ENCODE measurements at regions not wholly inside any gene's neighbourhood (a gene's known extent, or its start where the extent isn't known, plus 50 kb on each side); places are given as distances from the start of the nearest gene placed in this dataset.

DNA sequence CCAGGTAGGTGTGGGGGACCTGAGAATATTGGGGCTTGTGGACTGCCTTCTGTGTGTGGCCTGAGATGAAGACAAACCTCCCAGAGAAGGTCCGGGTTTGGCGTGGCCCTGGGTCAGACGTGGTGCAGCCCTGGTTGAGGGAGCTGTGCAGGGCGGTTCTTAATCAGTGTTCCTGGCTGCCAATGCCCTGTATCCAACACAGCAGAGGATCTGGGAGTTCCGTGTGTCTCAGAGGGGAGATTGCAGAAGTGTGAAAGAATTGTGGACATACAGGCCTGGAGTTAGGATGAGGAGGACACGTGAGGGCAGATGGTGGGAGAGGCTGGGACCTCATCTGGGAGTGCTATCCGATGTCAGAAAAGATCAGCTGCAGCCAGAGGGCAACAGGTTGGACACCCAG lies 102.0 kb upstream of the NECTIN1 start:
- TF ChIP-seq EZH2phosphoT487 (IDR thresholded peaks at IDR 0.05; ENCODE audit: low read depth, severe bottlenecking, unreplicated experiment) (no peak), EZH2 (IDR thresholded peaks at IDR 0.05; ENCODE audit: borderline replicate concordance) (no peak)
- TF ChIP-seq, protein P1, sequence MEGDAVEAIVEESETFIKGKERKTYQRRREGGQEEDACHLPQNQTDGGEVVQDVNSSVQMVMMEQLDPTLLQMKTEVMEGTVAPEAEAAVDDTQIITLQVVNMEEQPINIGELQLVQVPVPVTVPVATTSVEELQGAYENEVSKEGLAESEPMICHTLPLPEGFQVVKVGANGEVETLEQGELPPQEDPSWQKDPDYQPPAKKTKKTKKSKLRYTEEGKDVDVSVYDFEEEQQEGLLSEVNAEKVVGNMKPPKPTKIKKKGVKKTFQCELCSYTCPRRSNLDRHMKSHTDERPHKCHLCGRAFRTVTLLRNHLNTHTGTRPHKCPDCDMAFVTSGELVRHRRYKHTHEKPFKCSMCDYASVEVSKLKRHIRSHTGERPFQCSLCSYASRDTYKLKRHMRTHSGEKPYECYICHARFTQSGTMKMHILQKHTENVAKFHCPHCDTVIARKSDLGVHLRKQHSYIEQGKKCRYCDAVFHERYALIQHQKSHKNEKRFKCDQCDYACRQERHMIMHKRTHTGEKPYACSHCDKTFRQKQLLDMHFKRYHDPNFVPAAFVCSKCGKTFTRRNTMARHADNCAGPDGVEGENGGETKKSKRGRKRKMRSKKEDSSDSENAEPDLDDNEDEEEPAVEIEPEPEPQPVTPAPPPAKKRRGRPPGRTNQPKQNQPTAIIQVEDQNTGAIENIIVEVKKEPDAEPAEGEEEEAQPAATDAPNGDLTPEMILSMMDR (IDR thresholded peaks at IDR 0.05; ENCODE audit: poor library complexity): no peak

Data from hepatocyte (in vitro differentiated cells).